GM12874 (cell line): ENCODE measurements at regions not wholly inside any gene's neighbourhood (a gene's known extent, or its start where the extent isn't known, plus 50 kb on each side); places are given as distances from the start of the nearest gene placed in this dataset.

Experiments
- CTCF ChIP-seq: IDR thresholded peaks from 2 replicates; pipeline ENCODE4 v1.5.1; 2011; ENCODE audit warnings: low read depth, mild to moderate bottlenecking, control low read depth, low read length, moderate library complexity; ENCODE audit not compliant: insufficient read depth

GRCh38 chr1:112855152-112855828, 100.7 kb downstream of the SLC16A1 start:
- no peak for TF ChIP-seq CTCF

GRCh38 chr1:112852934-112853333, 103.1 kb downstream of the SLC16A1 start:
- TF ChIP-seq CTCF, result no peak

- no peak for TF ChIP-seq CTCF
These were observed 103.7 kb downstream of the SLC16A1 start for GRCh38 chr1:112852276-112852675.

- no peak for TF ChIP-seq CTCF
These were observed 105.8 kb downstream of the SLC16A1 start for GRCh38 chr1:112850034-112850757.

- TF ChIP-seq CTCF, result no peak
These were observed 106.5 kb downstream of the SLC16A1 start for GRCh38 chr1:112849425-112850033.

- no peak for TF ChIP-seq CTCF
These were observed 114.2 kb downstream of the SLC16A1 start for GRCh38 chr1:112841825-112842224.
